Coronary artery (tissue), 2 donors: ENCODE measurements at regions not wholly inside any gene's neighbourhood (a gene's known extent, or its start where the extent isn't known, plus 50 kb on each side); places are given as distances from the start of the nearest gene placed in this dataset.

ENCODE experiments used
- DNase-seq: peaks from one replicate; pipeline ENCODE4 v3.0.0-alpha.2; 2017; ENCODE audit warnings: low spot score
- H3K27ac ChIP-seq, 2 donors: fragments of 200-600 bp; sonication (generic); one replicate each; pipeline ENCODE4 v1.5.1; 2016 to 2019
- H3K4me3 ChIP-seq: fragments of 200-600 bp; sonication (generic); 2 replicates; pipeline ENCODE4 v1.5.1; 2016; ENCODE audit warnings: mild to moderate bottlenecking, moderate library complexity
- CTCF ChIP-seq: fragments of 200-600 bp; sonication (generic); IDR thresholded peaks from one replicate; pipeline ENCODE4 v1.5.1; 2019; ENCODE audit warnings: antibody characterized with exemption

GRCh38 chr2:76599732-76600368 is 889.1 kb upstream of the GCFC2 start:
- DNase-seq = no peak
- peak; percentile 44 for TF ChIP-seq CTCF

DNA sequence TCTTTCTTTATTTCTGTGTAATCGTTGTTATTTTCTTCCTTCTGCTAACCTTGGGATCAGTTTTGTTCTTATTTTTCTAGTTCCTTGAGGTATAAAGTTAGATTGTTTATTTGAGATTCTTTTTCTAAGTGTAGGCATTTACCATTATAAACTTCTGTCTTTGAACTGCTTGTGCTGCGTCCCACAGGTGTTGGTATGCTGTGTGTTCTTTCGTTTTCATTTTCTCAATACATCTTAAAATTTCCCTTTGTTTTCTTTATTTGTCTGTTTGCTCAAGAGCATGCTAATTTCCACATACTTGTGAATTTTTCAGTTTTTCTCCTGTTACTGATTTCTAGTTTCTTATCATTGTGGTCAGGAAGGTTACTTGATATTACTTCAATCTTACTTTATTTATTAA is 873.8 kb upstream of the GCFC2 start:
- Histone ChIP-seq H3K4me3 (no peak overlapping the region), H3K27ac (no peak overlapping the region)
- DNase-seq = no peak
- TF ChIP-seq CTCF = no peak

More at GRCh38 chr2:76599732-76600368, 889.1 kb upstream of the GCFC2 start:
- Histone ChIP-seq H3K4me3 (no peak overlapping the region), H3K27ac (no peak overlapping the region)

DNA sequence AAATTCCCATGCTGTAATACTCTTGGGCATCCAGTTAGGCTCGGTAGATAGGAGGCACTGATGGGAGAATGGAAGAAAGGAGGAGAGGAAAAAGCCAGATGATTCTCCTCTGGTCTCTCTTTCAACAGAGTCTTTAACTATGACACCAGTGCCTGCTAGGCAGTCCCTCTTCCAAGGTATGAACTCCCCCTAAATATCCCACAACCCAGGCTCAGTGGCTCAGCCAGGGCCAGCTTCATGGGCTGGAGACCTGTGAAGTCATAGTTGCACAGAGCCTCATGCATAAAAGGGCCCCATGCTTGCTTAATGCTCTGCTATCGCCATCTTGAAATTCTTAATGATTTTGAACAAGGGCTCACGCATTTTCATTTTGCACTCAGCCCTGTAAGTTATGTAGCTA is 869.2 kb upstream of the GCFC2 start:
- H3K4me3 ChIP-seq = no peak overlapping the region
- TF ChIP-seq CTCF = no peak
- no peak for DNase-seq
- H3K27ac ChIP-seq = no peak overlapping the region

GRCh38 chr2:76572981-76573380 is 862.3 kb upstream of the GCFC2 start:
- no peak overlapping the region for H3K4me3 ChIP-seq
- no peak for DNase-seq
- TF ChIP-seq CTCF = no peak
- H3K27ac ChIP-seq = no peak overlapping the region

- H3K27ac ChIP-seq = no peak overlapping the region
- no peak overlapping the region for H3K4me3 ChIP-seq
- no peak for TF ChIP-seq CTCF
- no peak for DNase-seq
Measured at GRCh38 chr2:76569819-76570218, 859.1 kb upstream of the GCFC2 start.

DNA sequence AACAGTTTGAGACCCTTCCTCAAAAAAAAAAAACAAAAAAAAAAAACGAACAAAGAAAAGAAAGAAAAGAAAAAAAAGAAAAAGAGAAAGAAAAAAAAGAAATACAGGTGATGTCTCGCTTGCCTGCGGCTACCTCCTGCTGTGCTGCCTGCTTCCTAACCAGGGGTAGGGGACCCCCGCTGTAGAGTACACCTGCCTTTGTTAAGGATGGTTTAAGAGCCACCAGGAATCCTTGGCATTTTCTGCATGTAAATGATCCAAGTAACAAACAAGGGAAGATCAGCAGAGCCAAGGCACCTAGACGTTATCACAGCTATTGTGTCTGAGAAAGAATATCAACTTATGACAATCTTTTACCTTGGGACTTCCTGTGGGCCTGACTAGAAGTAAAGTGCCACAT is 856.8 kb upstream of the GCFC2 start:
- TF ChIP-seq CTCF = no peak
- Histone ChIP-seq H3K4me3 (no peak overlapping the region), H3K27ac (no peak overlapping the region)
- DNase-seq = no peak

DNA sequence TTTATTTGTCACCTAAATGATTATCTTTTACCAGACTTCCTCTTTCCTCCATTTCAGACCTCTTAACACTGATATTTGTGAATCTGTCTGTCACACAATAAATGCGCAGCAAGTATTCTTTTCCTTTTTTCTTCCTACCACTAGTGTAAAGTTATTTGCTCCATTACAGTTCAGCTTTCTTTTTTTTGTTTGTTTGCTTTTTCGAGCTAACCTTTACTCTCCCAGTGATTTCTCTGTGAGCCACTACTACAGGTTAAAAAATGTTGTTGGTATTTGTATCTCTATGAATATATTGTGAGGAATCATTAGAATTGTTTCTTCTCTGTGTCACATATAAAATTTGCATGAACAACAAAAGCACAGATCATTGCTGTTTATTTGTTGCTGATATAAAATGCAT is 854.0 kb upstream of the GCFC2 start:
- Histone ChIP-seq H3K27ac (no peak overlapping the region), H3K4me3 (no peak overlapping the region)
- TF ChIP-seq CTCF = no peak
- no peak for DNase-seq
